Heart right ventricle (tissue), 16 donors: ENCODE measurements at regions not wholly inside any gene's neighbourhood (a gene's known extent, or its start where the extent isn't known, plus 50 kb on each side); places are given as distances from the start of the nearest gene placed in this dataset.

ENCODE experiments used
- ATAC-seq, 8 donors: fragments of 200-7000 bp; cut with Tn5 transposase; one replicate each; pipeline ENCODE4 v1.9.1; 2020; ENCODE audit warnings: mild to moderate bottlenecking in 8 of 8, moderate library complexity in 8 of 8, moderate number of reproducible peaks in 1 of 8
- DNase-seq, 2 donors: peaks; one replicate each; pipeline ENCODE4 v3.0.0-alpha.2; 2020
- H3K27ac ChIP-seq, 10 donors: fragments of 200-600 bp; sonication (generic) in 2 of 10; one replicate each; pipeline versions ENCODE4 v1.5.0 to v1.8.0; 2020 to 2022; ENCODE audit warnings: mild to moderate bottlenecking in 3 of 10
- H3K27me3 ChIP-seq, 7 donors: fragments of 200-600 bp; one replicate each; pipeline ENCODE4 v1.8.0; 2021 to 2022; ENCODE audit warnings: mild to moderate bottlenecking in 2 of 7
- H3K36me3 ChIP-seq, 9 donors: fragments of 200-600 bp; sonication (generic) in 1 of 9; one replicate each; pipeline versions ENCODE4 v1.5.0 to v1.8.0; 2020 to 2022; ENCODE audit warnings: mild to moderate bottlenecking in 2 of 9
- H3K4me1 ChIP-seq, 9 donors: fragments of 200-600 bp; sonication (generic) in 1 of 9; one replicate each; pipeline versions ENCODE4 v1.5.0 to v1.8.0; 2020 to 2022; ENCODE audit warnings: mild to moderate bottlenecking in 4 of 9
- H3K4me3 ChIP-seq, 10 donors: fragments of 200-600 bp; sonication (generic) in 2 of 10; one replicate each; pipeline versions ENCODE4 v1.5.0 to v1.8.0; 2020 to 2022; ENCODE audit warnings: mild to moderate bottlenecking in 7 of 10, moderate library complexity in 2 of 10
- H3K9me3 ChIP-seq, 11 donors: fragments of 200-600 bp in 10 of 11; sonication (generic) in 2 of 11; one replicate each; pipeline versions ENCODE4 v1.5.0 to v1.8.0; 2013 to 2022; ENCODE audit warnings: mild to moderate bottlenecking in 2 of 11, control low read depth in 1 of 11, moderate library complexity in 1 of 11
- WGBS, 2 donors: extraction: QIAGEN DNeasy Blood & Tissue Kit; methylation state at CpG; one replicate each; pipeline ENCODE4 v1.1.7; 2013; ENCODE audit warnings: inconsistent platforms in 1 of 2; 5-methylcytosine and 5-hydroxymethylcytosine counted together
- intact Hi-C, 10 donors: fragments of 100-400 bp; cut with DNase I; formaldehyde crosslinking; loops; one replicate each; pipeline versions ENCODE4 v1.11.1 to v1.14.2; 2022
- TF ChIP-seq, protein P1 (sequence below), 9 donors: fragments of 200-600 bp; sonication (generic) in 2 of 9; IDR thresholded peaks; one replicate each; pipeline versions ENCODE4 v1.5.0 to v1.8.0; 2021 to 2022; ENCODE audit warnings: antibody characterized with exemption in 9 of 9, mild to moderate bottlenecking in 5 of 9, moderate library complexity in 1 of 9
- donor health status: Arrhythmogenic right ventricular cardiomyopathy.
- donor health status: ischemic (EF 13 %, LVEDD 7.1; RV severe dilation, severe dysfunction).
- donor health status: healthy with polysubstance abuse.
- donor health status: DM: no; HTN: yes; CAD: no.
- donor health status: DM: no; HTN: no; CAD: no.
- donor health status: ischemic (EF 25% LVEDD 6.9; RV normal size, moderate dysfunction).
- donor health status: ischemic (EF 25% LVEDD 5.7; RV mildly dilated, moderate dysfunction).
- donor health status: healthy.
- donor health status: DM: yes; HTN: yes; CAD: no.
- donor health status: Ischemic cardiomyopathy.
- donor health status: ischemic (EF 35%, LVEDD 5.7; RV mildly dilated, moderate dysfunction).
- donor health status: nonischemic (EF 11% LVEDD 7.7; RV severe dilation, severe dysfunction).
- donor health status: DM: yes; HTN: yes; CAD: no.
- donor health status: PGD.
- donor health status: ischemic (EF 29% LVEDD 5.4; RV normal size, mild dysfunction).
- donor health status: nonischemic (EF 23%, LVEDD 6.1; RV moderate dilation, normal function).

- ATAC-seq: no peak
- TF ChIP-seq, protein P1, sequence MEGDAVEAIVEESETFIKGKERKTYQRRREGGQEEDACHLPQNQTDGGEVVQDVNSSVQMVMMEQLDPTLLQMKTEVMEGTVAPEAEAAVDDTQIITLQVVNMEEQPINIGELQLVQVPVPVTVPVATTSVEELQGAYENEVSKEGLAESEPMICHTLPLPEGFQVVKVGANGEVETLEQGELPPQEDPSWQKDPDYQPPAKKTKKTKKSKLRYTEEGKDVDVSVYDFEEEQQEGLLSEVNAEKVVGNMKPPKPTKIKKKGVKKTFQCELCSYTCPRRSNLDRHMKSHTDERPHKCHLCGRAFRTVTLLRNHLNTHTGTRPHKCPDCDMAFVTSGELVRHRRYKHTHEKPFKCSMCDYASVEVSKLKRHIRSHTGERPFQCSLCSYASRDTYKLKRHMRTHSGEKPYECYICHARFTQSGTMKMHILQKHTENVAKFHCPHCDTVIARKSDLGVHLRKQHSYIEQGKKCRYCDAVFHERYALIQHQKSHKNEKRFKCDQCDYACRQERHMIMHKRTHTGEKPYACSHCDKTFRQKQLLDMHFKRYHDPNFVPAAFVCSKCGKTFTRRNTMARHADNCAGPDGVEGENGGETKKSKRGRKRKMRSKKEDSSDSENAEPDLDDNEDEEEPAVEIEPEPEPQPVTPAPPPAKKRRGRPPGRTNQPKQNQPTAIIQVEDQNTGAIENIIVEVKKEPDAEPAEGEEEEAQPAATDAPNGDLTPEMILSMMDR (IDR thresholded peaks at IDR 0.05): no peak
- no peak for DNase-seq
- no peak overlapping the region for H3K4me3 ChIP-seq
- H3K4me1 ChIP-seq: no peaks in the 10 kb centered on the region
- H3K27me3 ChIP-seq: no peaks in the 10 kb centered on the region
- no peaks in the 10 kb centered on the region for H3K36me3 ChIP-seq
- H3K9me3 ChIP-seq: peaks cover 0 to 4% (median 0%) of the 10 kb centered on the region in 11 donors
- intact Hi-C loops: no loop called here
- H3K27ac ChIP-seq: no peak overlapping the region
- WGBS, 2 donors: 94 to 98% methylated on average over 2 of the region's 2 CpGs
Observed at GRCh38 chr1:59238993-59239392, 57.9 kb upstream of the FGGY start.

- TF ChIP-seq, protein P1 (IDR thresholded peaks at IDR 0.05): no peak
- DNase-seq: no peak
- 74 to 94% methylated on average over 2 of the region's 2 CpGs for WGBS, 2 donors
Observed at GRCh38 chr1:59241909-59242308, 55.0 kb upstream of the FGGY start.

GRCh38 chr1:59242370-59242769 is 54.5 kb upstream of the FGGY start:
- no peak overlapping the region for H3K27ac ChIP-seq
- H3K4me3 ChIP-seq: no peak overlapping the region
- intact Hi-C loops: no loop called here
- no peak for ATAC-seq
- 83 to 89% methylated on average over 2 of the region's 2 CpGs for WGBS, 2 donors
- no peak for DNase-seq
- H3K36me3 ChIP-seq: no peaks in the 10 kb centered on the region
- H3K4me1 ChIP-seq: no peaks in the 10 kb centered on the region
- no peaks in the 10 kb centered on the region for H3K27me3 ChIP-seq
- H3K9me3 ChIP-seq: peaks cover 0 to 29% (median 10%) of the 10 kb centered on the region in 11 donors
- TF ChIP-seq, protein P1 (IDR thresholded peaks at IDR 0.05): no peak

More at GRCh38 chr1:59241909-59242308, 55.0 kb upstream of the FGGY start:
- H3K4me1 ChIP-seq: no peaks in the 10 kb centered on the region
- intact Hi-C loops: no loop called here
- H3K36me3 ChIP-seq: no peaks in the 10 kb centered on the region
- ATAC-seq: no peak
- no peak overlapping the region for H3K27ac ChIP-seq
- no peak overlapping the region for H3K4me3 ChIP-seq
- peaks cover 0 to 25% (median 6%) of the 10 kb centered on the region in 11 donors for H3K9me3 ChIP-seq
- H3K27me3 ChIP-seq: no peaks in the 10 kb centered on the region

DNA sequence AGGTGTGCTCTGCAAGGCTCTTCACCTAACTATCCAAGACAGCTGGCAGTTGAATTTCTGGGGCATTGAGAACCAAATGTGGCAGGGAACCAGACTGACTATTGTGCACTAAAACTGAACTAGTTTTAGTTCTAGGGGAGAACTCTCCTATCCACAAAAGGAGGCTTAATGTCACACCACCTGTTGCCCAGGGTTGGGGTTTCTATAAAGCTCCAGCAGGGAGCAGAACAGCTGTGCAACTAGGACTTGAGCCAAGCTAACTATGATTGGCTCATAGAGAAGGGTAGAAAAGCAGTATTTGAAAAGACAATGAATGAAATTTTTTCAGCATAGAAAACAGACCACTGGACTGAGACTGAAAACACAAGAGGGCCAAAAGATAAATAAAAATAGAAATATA is 53.3 kb upstream of the FGGY start:
- TF ChIP-seq, protein P1 (IDR thresholded peaks at IDR 0.05): no peak
- intact Hi-C loops: no loop called here
- DNase-seq: no peak
- ATAC-seq: no peak
- Histone ChIP-seq H3K9me3 (peaks cover 0 to 29% (median 10%) of the 10 kb centered on the region in 11 donors), H3K27me3 (no peaks in the 10 kb centered on the region), H3K4me1 (no peaks in the 10 kb centered on the region), H3K36me3 (no peaks in the 10 kb centered on the region), H3K27ac (no peak overlapping the region), H3K4me3 (no peak overlapping the region)
